Brain microvascular endothelial cell (primary cell): ENCODE measurements at regions not wholly inside any gene's neighbourhood (a gene's known extent, or its start where the extent isn't known, plus 50 kb on each side); places are given as distances from the start of the nearest gene placed in this dataset.
"Not testable (repeated sequence)": the region's sequence is repeated elsewhere in the genome, so short reads cannot be mapped to it uniquely, and the experiment has no call there.

Experiments
- DNase-seq: peaks from one replicate; pipeline ENCODE4 v3.0.0-alpha.2; 2020
- H3K27ac ChIP-seq: fragments of 250-450 bp; sonication (Bioruptor Pico); 2 replicates; pipeline ENCODE4 v1.5.1; 2020; ENCODE audit warnings: mild to moderate bottlenecking, moderate library complexity
- H3K27me3 ChIP-seq: fragments of 250-450 bp; sonication (Bioruptor Pico); replicated peaks from 2 replicates; pipeline ENCODE4 v1.5.1; 2020; ENCODE audit warnings: mild to moderate bottlenecking
- H3K36me3 ChIP-seq: fragments of 250-450 bp; sonication (Bioruptor Pico); replicated peaks from 2 replicates; pipeline ENCODE4 v1.5.1; 2020; ENCODE audit warnings: mild to moderate bottlenecking
- H3K4me3 ChIP-seq: 2 replicates; pipeline ENCODE4 v1.5.1; 2011; ENCODE audit warnings: low read depth, mild to moderate bottlenecking, control low read depth, low read length, moderate library complexity
- CTCF ChIP-seq: IDR thresholded peaks from 2 replicates; pipeline ENCODE4 v1.5.1; 2011; ENCODE audit warnings: low read depth, mild to moderate bottlenecking, moderate library complexity, low read length, control low read depth, inconsistent platforms; ENCODE audit errors: missing control alignments
- in situ Hi-C: cut with HindIII; loops from 2 replicates; pipeline ENCODE4 v1.10.0; 2017; ENCODE audit warnings: low sequenced_read_pairs, low pct_ligation_motif_present

- Histone ChIP-seq H3K36me3 (no peaks in the 10 kb centered on the region), H3K27ac (no peak overlapping the region), H3K27me3 (no peaks in the 10 kb centered on the region), H3K4me3 (no peak overlapping the region)
- no peak for TF ChIP-seq CTCF
- in situ Hi-C loops: no loop called here
- DNase-seq: no peak
These were observed 1271.2 kb upstream of the ADGRL2 start for GRCh38 chr1:80529546-80529945.

- Histone ChIP-seq H3K27me3 (no peaks in the 10 kb centered on the region), H3K27ac (no peak overlapping the region), H3K4me3 (no peak overlapping the region), H3K36me3 (no peaks in the 10 kb centered on the region)
- in situ Hi-C loops: no loop called here
- TF ChIP-seq CTCF: no peak
- DNase-seq: no peak
These were observed 1276.9 kb upstream of the ADGRL2 start for GRCh38 chr1:80523861-80524260.

GRCh38 chr1:80523071-80523470 lies 1277.7 kb upstream of the ADGRL2 start:
- H3K36me3 ChIP-seq, H3K4me3 ChIP-seq, in situ Hi-C loops, H3K27me3 ChIP-seq, DNase-seq, H3K27ac ChIP-seq: not testable (repeated sequence)

GRCh38 chr1:80520949-80521348 lies 1279.8 kb upstream of the ADGRL2 start:
- no peak overlapping the region for H3K4me3 ChIP-seq
- no peaks in the 10 kb centered on the region for H3K27me3 ChIP-seq
- DNase-seq: no peak
- TF ChIP-seq CTCF: no peak
- H3K36me3 ChIP-seq: no peaks in the 10 kb centered on the region
- no peak overlapping the region for H3K27ac ChIP-seq
- in situ Hi-C loops: no loop called here

- H3K27ac ChIP-seq: no peak overlapping the region
- in situ Hi-C loops: no loop called here
- DNase-seq: no peak
- no peaks in the 10 kb centered on the region for H3K27me3 ChIP-seq
- TF ChIP-seq CTCF: no peak
- no peaks in the 10 kb centered on the region for H3K36me3 ChIP-seq
- no peak overlapping the region for H3K4me3 ChIP-seq
These were observed 1283.7 kb upstream of the ADGRL2 start for GRCh38 chr1:80517062-80517461.

- no peak for TF ChIP-seq CTCF
- in situ Hi-C loops: no loop called here
- H3K27me3 ChIP-seq: no peaks in the 10 kb centered on the region
- H3K27ac ChIP-seq: no peak overlapping the region
- DNase-seq: no peak
- no peak overlapping the region for H3K4me3 ChIP-seq
- no peaks in the 10 kb centered on the region for H3K36me3 ChIP-seq
These were observed 1290.7 kb upstream of the ADGRL2 start for GRCh38 chr1:80509965-80510522.
